Left cardiac atrium (tissue), 4 donors: ENCODE measurements at regions not wholly inside any gene's neighbourhood (a gene's known extent, or its start where the extent isn't known, plus 50 kb on each side); places are given as distances from the start of the nearest gene placed in this dataset.
"Not testable (repeated sequence)": the region's sequence is repeated elsewhere in the genome, so short reads cannot be mapped to it uniquely, and the experiment has no call there.

Source experiments
- ATAC-seq, 2 donors: fragments of 200-7000 bp; cut with Tn5 transposase; one replicate each; pipeline ENCODE4 v1.9.1; 2020; ENCODE audit warnings: mild to moderate bottlenecking in 2 of 2, moderate library complexity in 2 of 2
- DNase-seq: peaks from one replicate; pipeline ENCODE4 v3.0.0-alpha.2; 2020
- intact Hi-C, 2 donors: fragments of 100-400 bp; cut with DNase I; formaldehyde crosslinking; loops; one replicate each; pipeline versions ENCODE4 v1.14.1 to v1.15.1; 2022 to 2023
- donor health status: DM: no; HTN: yes; CAD: no.
- donor health status: DM: no; HTN: yes; CAD: no; lungs with severe emphysema.
- donor health status: DM: yes; HTN: yes; CAD: no.
- donor health status: Dilated cardiomyopathy.

DNA sequence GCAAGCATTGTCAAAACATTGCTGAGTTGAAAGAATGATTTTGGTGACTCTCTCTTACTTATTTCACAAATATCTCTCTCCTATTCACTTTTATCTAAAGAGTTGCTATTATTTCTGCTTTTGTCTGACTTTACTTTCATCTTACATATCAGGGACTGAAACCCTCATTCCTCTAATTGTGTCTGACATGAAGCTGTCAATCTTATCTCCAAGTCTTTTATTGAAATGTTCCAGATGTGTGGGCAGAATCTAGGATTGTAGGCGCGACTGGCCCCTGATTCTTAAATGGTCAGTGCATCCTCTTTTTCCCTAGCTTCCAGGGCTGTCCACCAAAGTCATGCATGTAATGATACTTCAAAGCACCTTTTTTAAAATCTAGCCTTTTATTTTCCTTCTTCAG is 174.6 kb downstream of the NDFIP2 start:
- intact Hi-C loops = no loop called here
- DNase-seq (no peak), ATAC-seq (no peak)

DNA sequence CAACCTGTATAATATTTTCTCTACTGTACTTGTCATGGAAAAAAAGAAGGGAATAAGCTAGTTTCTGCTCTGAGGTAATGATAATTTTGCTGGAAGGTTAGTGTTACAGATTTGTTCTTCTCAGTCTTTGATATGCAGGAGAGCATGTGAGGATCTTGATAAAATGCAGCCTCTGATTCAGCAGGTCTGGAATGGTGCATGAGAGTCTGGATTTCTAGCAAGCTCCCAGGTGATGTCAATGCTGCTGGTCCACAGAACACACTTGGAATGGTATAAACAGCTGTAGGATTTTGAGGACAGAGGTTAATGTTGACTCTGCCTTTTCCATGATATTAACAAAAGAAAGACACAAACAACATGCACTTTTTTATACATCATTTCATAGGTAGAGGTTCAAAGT is 173.6 kb downstream of the NDFIP2 start:
- intact Hi-C loops = no loop called here
- ATAC-seq (no peak), DNase-seq (no peak)

DNA sequence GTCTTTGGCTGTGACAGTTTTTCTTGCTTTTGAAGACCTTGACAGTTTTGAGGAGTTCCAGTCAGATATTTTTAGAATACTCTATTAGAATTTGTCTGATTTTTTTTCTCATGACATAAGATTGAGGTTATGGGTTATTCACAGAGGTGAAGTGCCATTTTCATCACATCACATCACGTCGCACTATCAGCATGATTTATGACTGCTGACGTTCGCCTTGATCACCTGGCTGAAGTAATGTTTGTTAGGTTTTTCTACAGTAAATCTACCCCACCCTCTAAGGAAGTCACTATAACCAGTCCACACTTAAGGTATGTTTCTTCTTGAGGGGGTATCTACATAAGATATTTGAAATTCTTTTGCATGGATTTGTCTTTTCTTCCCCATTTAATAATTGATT is 169.7 kb downstream of the NDFIP2 start:
- intact Hi-C loops = no loop called here
- DNase-seq = no peak
- ATAC-seq = no peak

DNA sequence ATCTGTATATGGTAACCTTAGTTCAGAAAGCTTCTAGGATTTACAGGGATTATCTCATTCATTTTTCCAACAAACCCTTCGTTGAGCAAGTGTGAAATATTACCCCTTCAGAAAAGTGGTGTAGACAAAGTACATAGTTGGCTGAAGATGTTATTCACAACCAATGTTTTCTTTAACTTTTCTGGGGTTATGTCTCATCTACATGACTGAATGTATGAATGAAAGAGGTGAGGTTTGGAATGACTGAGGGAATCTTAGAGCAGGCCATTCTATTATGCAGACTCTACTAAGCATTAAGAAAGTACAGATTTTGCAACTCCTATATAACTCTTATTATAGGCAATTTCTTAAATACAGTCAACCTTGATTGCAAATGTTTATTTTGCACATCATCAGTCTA is 167.2 kb downstream of the NDFIP2 start:
- DNase-seq (no peak), ATAC-seq (no peak)
- intact Hi-C loops = no loop called here

DNA sequence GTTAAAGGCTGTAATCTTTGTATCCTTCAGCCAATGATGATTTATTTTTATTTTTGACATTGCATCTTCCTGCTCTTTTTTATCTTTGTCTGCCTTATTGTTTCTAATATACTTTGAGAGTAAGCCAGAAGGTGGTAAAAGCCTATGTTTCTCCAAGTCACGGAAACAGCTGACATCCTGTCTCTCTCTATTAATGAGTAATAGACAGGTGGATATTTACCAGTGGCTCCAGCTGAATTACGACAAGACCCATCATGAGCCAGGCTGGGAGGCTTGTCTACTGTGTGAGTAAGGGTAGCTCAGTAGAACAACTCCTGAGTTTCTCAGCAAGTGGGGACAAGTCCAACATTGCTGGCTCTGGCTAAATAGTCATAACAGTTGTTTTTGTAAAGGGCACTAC is 166.6 kb downstream of the NDFIP2 start:
- DNase-seq (no peak), ATAC-seq (no peak)
- intact Hi-C loops = no loop called here

DNA sequence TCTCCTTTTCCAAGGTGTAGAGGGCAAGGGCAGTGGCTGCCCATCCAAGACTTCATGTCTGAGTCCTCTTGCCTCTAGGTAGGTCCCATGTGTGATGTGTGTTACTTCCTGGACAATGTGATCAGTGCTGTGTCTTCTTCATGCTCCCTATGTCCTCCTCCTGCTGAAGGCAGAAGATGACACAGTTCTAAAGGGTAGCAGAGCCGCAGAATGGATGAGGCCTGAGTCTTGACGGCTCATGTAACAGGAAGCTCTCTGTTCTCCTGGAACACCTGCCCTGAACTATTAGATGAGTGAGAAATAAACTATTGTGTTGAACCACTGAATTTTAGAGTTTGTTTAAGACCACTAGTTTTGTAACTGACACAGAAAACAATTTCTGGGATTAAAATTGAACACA is 165.9 kb downstream of the NDFIP2 start:
- intact Hi-C loops = no loop called here
- DNase-seq = no peak

DNA sequence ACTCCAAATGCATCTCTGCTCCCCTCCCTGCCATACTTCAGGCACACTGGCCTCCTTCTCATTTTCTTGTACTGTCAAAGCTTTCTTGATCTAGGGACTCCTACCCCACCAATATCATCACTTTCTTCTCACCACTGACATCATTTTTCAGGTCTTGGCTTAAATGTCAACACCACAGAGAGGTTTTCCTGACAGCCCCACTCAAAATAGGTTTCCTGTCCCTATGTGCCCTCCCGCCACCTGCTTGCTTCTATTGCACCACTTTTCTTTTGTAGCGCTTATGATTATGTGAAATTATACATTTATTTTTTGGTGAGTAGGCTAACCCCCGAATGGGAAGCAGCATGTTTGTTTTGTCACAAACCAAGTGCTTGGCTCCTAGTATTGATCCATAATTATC is 164.6 kb downstream of the NDFIP2 start:
- DNase-seq (no peak), ATAC-seq (no peak)
- intact Hi-C loops = no loop called here

More for the DNA sequence above, 165.9 kb downstream of the NDFIP2 start:
- no peak for ATAC-seq

DNA sequence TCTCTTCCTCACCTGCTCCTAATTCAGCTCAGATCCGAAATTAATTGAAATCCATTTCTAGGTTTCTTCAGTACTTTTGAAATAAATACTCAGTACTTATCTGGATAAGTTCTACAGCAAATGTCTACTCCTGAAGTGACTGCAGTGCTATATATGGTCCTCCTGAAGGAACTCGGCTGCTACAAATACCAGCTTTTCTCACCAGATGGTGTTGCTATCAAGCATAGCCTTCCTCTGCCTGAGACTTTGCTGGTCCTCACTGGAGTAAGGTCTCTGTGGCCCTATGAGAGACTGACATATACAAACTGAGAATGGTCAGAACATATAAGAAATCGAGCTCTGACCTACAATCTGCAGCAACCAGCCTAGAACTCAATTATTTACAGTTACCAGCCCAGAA is 161.6 kb downstream of the NDFIP2 start:
- DNase-seq (no peak), ATAC-seq (peak; percentile 56 to 68)
- intact Hi-C loops = no loop called here

DNA sequence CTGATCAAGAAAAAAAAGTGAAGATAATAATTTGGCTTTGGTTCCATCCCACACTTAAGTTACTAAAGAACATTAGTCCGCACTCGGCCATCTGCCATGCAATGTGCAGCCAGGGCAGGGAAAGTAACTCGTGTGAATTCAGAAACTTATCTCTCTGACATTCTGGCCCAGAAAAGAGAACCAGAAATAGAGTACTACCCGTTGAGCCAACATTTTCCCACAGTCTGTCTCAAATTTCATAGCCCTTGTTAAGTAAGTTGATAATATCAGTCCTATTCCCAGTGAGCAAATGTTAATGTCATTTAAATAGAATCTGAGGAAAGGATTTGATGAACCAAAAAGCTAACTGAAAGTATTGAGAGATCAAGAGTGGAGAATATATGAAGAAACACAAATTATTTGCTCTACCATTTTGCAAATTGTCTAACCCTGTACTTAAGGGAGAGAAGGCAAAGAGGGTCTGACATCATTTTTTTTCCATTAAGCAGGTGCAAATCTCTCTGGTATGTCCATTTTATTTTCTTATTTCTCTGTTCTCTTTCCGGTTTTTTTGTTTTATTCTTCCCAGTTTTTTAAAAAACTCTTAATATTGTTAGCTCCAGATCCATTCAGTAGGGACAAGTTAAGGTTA is 156.3 kb downstream of the NDFIP2 start:
- intact Hi-C loops = loop anchor here in 1 of 2 donors (2.0 kb wide), 1 partner anchor 702 kb away; no protein-coding TSS in a partner anchor
- peak; percentile 80 for DNase-seq
- peak; percentile 98 for ATAC-seq

DNA sequence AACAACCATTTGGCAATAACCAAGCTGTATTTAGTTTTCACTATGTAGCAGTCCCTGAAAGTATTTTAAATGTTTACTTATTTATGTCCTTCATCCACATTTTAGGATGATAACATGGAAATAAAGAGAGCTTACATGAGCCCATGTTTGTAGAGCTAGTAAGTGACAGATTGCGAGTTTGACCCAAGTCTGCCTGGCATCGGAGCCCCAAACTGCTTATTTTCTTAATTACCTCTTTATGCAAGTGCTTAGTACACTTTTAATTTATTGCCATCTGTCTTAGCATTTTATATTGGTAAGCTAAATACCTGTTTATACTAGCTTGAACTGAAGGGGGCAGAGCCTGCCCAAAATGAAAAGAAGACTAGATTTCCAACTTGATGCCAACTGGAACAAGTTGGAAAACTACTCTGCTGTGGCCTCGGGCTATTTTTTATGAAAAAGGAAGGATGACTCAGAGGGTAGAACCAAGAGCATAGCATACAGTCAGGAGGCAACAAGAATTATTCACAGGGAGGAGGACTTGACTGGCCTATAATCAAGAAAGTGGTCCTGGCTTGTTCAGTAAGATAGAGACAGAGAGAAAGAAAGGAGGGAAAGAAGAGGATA is 150.2 kb downstream of the NDFIP2 start:
- ATAC-seq = peak; percentile 88 to 98
- DNase-seq = no peak
- intact Hi-C loops = no loop called here

DNA sequence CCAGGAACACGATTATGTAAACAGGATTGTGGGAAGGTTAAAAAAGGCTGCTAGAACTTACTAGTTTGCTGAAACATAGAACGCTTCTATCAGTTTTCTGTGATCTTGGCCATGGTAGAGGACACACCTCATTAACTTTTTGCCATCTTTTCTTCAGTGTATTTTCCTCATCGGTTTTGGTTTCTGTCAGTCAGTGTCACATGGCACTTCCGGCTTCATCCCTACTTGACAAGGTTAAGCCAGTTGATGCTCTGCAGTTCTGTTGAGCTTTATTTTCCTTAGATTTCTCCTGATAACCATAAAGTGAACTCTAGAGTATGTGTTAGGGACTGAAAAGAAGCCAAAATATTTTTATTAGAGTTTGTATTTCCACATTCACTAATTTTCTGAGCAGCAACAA is 147.5 kb downstream of the NDFIP2 start:
- intact Hi-C loops = no loop called here
- ATAC-seq = no peak

DNA sequence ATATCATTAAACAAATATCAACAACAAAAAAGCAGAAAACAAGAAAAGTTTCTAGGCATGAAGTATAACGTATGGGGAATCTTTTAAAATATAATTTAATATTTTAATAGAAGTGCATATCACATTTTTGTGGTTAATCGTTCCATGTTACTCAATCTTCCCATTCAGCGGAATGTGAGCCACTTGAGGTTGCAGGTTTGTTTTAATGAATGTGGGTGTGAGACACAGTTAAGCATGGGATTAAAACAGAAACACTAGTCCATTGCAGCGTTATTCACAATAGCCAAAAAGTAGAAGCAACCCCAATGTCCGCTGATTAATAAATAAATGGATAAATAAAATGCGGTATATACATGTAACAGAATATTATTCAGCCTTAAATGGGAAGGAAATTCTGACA is 146.0 kb downstream of the NDFIP2 start:
- intact Hi-C loops = no loop called here
- ATAC-seq (no peak), DNase-seq (no peak)

More for the DNA sequence above, 147.5 kb downstream of the NDFIP2 start:
- DNase-seq = no peak

DNA sequence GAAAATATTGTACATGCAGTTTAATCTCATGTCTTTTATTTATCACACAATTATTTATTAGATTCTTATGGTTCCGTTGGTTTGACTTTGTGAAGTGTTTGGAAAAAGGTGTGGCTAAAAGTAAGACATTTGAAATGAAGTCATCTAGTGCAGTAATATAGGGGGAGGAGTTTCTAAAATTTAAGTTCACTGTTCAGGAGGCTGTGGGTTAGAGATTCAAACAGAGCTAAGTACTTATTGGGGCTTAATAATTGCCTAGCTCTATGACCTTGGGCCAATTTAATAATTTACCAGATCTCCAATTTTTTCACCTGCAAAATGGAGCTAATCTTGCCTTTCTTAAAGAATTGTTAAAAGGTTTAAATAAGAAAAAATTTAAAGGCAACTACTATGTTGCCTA is 144.6 kb downstream of the NDFIP2 start:
- DNase-seq (no peak), ATAC-seq (no peak)
- intact Hi-C loops = no loop called here

DNA sequence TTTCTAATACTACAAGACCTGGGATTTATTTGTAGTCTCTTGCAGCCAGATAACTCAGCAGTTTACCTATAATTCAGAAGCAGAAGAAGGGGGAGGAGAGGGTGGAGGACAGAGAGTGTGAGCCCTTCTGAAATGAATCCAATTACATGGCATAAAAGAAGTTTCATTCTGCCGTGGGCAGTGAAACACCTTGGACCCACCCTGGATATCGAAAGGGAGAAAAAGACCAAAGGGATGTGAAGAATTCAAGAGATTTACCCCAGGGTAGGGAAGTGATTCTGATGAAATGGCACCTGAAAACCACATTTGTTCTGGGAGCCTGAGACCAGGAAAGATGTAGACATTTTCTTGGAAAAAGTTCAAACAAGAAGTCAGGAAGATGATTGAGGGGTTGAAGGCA is 140.9 kb downstream of the NDFIP2 start:
- no peak for DNase-seq
- intact Hi-C loops = no loop called here
- ATAC-seq = no peak

DNA sequence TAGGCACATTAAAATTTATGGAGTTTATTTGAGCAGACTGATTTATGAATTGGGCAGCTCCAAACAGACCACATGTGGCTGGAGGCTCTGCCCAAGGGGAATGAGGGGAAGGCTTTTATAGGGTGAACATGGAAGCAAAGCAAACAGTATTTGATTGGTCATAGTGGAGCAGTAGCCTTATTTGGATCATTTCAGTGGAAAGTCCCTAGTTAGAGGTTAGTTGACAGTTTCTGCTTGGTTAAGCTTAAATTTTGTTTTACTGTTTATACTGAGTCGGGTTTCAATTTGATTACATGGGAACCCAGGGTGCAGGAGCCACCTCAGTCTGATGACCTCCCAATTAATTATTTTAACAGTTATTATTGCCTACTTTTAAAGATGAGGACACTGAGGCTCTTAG is 140.5 kb downstream of the NDFIP2 start:
- DNase-seq (no peak), ATAC-seq (no peak)
- intact Hi-C loops = no loop called here

DNA sequence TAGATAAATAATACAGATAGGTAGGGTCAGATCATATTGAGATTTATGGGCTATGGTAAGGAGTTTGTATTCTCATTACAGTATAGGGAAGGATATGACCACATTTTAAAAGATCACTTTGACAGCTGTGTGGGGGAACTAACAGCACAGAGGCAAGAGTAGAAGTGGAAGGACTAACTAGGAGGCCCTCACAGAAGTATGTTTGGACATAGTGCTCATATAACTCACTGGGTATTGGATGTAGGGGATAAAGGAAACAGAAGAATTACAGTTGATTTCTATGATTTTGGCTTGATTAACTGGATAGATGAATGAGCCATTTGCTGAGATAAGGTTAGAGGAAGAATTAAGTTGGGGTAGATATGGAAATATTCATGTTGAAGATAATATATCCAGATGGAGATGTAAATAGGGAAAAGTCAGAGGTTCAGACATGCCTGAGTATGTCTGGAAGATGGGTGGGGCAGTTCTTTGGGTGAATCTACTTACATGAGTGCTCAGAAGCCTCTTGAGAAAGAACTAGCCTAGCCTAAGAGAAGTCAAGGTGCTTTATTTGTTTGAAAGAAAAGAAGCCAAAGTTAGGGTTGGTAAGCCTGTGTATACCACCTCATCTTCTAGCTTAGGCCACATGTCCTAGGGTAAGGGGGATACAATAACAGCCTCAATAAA is 133.4 kb downstream of the NDFIP2 start:
- DNase-seq = no peak
- ATAC-seq = no peak
- intact Hi-C loops = no loop called here

DNA sequence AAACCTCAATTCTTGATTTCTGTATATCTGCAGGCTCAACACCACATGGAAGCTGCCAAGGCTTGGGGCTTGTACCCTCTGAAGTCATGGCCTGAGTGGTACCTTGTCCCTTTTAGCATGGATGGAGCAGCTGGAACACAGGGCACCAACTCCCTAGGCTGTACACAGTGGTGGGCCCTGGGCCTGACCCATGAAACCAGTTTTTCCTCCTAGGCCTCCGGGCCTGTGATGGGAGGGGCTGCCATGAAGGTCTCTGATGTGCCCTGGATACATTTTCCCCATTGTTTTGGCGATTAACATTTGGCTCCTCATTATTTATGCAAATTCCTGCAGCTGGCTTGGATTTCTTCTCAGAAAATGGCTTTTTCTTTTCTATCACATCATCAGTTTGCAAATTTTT is 131.6 kb downstream of the NDFIP2 start:
- no peak for ATAC-seq
- intact Hi-C loops = no loop called here
- no peak for DNase-seq

DNA sequence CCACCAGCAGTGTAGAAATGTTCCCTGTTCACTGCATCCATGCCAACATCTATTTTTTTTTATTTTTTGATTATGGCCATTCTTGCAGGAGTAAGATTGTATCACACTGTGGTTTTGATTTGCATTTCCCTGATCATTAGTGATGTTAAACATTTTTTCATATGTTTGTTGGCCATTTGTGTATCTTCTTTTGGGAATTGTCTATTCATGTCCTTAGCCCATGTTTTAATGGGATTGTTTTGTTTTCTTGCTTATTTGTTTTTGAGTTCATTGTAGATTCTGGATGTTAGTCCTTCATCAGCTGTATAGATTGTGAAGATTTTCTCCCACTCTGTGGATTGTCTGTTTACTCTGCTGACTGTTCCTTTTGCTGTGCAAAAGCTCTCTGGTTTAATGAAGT is 126.9 kb downstream of the NDFIP2 start:
- intact Hi-C loops, ATAC-seq, DNase-seq: not testable (repeated sequence)
